ENCODE measurements at regions not wholly inside any gene's neighbourhood (a gene's known extent, or its start where the extent isn't known, plus 50 kb on each side); places are given as distances from the start of the nearest gene placed in this dataset.

DNA sequence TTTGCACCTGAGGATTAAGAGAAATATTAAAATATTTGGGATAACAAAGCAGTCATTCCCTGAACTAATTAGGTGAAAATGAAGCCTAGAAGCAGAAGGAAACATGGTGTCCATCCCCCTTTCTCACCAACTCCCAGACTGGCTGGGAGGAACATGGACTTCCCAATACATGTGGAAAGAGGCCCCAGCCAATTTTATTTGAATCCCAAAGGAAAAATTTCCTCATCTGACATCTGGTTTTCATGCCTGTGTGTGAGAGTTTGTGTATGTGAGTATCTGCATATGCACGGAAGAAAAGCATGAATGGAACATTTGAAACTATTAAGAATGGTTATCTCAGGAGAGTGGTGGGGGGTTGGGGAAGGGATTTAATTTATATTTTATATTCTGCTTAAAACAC is 84.3 kb downstream of the COPS8 start:
- DNase-seq (ENCODE audit: low read depth): no peak

DNA sequence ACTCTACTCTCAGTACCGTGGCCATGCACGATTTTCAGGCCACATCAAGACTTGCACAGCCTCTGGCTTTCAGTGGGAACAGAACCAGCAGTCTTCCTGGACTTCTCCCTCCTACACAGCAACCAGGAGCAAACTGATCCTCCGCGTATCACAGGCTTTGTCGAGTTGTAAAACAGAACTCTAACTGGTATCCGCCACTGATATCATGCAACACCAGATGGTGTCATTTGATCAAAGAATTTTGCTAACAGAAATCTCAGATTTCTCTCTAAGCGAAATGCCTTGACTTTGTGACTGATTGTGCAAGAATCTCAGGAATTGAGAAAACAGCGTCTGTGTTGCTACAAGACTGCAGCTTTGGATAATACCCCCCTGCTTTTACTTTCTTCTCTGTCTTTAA is 85.7 kb downstream of the COPS8 start:
- DNase-seq (ENCODE audit: low read depth): peak; percentile 93

DNA sequence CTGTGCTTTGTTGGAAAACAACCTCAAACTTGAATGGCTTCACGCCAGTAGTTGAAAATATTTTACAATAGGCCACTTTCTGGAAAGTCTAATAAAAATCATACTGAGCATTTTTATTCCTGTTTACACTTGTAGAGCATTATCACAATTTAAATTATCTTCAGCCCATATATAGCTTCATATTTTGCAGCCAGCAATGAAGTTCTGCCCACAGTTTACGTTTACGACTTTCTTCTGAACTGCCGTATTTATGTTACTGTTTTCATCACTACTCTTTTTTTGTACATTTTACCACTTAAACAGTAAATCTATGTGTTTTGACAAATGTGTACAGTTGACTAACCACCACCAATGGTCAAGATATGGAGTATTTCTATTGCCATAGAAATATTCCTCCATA is 86.2 kb downstream of the COPS8 start:
- DNase-seq (ENCODE audit: low read depth): no peak

DNA sequence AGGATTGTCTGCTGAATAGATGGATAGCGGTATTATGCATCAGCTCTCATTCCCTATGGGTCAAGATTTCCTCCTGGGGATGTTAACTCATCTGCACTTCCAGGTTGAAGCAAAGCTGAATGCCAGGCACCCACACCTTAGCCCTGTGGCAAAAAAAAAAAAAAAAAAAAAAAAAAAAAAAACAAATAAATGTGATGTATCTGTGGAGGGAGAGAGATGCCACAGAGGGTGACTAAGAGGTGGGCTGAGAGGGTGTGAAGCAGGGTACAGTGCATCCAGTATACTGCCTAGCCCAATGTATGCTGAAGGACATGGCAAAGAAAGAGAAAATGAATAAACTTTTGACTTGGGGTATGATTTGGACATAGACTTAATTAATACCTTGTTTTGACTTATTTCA is 91.4 kb downstream of the COPS8 start:
- no peak for DNase-seq (ENCODE audit: low read depth)

DNA sequence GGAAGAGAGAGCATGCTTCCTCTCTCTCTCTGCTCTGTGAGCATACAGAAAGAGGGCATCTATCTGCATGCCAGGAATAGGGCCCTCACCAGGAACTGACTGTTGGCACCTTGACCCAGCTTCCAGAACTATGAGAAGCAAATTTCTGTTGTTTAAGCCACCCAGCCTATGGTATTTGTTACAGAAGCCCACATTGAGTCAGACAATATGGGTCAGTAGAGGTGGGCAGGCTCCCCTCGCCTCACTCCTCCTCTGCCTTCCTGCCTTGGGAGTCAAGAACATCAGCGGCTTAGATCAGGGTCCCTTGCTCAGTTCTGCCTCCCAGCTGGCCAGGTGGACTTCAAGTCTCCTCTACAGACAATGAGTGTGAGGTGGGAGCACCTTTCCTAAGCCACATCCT is 92.3 kb downstream of the COPS8 start:
- no peak for DNase-seq (ENCODE audit: low read depth)

DNA sequence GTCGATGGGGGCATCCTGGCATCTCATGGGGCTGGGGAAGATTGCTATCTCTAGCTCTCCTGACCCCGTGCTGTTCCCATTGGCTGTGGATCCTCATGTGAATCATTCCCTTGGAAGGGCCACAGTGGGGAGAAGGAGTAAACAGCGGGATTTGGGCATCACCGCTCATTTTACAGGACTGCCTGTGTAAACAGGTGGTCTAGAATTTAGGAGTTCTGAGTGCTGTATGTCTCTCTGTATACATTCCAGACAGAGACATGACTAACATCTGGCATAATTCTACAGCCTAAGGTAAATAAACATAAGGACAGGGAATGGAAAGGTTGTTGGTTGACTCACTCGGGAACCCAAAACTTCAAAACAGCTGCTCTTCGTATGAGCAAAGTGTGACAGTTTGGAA is 92.7 kb downstream of the COPS8 start:
- DNase-seq (ENCODE audit: low read depth): no peak

DNA sequence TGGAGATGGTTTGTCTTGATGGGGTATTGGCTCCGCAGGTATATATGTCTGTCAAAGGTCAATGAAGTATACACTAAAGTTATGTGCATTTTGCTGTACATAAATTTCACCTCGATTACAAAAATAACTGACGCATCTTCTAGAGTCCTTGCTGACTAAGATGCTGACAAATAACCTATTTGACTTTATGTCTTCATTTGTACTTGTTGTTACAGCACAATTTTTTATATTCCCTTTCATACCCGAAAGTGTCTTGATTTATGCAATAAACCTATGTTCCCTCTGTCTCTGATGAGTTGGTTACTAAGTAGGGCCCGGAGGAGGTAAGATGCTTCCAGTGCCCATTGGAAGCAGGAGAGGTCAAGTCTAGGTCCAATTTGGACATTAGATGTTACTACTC is 93.5 kb downstream of the COPS8 start:
- DNase-seq (ENCODE audit: low read depth): no peak

DNA sequence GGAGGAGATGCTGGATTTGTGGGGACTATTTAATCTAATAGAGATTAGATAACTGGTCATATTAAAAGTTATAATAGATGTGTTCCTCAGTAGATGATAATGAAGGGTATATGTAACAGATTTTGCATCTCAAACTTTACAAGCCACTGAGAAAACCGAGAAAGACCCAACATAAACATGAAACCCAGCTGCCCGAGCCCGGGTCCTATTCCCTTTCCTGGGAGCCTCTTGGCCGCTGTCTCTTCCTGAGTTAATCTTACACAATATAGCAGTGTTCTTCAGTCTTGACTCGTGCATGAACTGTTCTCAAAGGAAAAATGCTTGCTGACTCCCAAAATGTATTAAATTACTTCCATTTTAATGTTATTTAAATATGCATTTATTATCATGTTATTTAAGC is 94.5 kb downstream of the COPS8 start:
- no peak for DNase-seq (ENCODE audit: low read depth)

DNA sequence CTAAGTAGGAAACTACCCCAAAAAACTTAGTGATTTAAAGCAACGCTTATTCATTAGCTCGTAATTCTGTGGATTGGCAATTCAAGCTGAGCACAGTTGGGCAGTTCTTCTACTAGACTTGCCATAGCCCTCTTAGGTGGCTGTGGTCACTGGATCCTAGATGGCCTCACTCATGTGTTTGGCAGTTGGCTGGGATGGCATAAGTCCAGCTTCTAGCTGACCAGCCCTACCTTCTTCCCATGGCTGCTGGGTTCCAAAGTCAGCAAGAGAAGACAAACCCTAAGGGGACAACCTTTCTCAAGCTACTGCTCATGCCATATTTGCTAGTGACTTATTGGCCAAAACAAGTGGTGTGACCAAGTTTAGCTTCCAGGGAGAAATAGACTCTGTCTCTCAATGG is 95.3 kb downstream of the COPS8 start:
- peak; percentile 56 for DNase-seq (ENCODE audit: low read depth)

DNA sequence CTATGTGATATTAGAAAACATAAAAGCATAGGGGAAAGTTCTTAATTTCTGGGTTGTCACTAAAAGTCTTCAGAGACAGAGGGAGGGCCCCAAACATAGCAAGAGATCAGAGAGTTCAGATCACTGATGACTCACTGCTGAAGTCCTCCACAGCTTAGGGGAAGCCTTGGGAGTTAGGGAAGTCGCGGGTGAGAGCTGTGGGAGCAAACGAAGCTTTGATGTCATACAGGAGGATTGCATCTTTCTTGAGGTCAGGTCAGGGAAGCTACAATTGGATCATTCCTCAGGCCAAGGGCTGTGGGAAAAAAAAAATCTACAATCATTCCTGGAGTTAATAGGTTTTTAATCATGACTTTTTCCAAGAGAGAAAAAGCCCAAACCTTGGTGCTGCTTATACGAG is 96.2 kb downstream of the COPS8 start:
- peak; percentile 77 for DNase-seq (ENCODE audit: low read depth)

DNA sequence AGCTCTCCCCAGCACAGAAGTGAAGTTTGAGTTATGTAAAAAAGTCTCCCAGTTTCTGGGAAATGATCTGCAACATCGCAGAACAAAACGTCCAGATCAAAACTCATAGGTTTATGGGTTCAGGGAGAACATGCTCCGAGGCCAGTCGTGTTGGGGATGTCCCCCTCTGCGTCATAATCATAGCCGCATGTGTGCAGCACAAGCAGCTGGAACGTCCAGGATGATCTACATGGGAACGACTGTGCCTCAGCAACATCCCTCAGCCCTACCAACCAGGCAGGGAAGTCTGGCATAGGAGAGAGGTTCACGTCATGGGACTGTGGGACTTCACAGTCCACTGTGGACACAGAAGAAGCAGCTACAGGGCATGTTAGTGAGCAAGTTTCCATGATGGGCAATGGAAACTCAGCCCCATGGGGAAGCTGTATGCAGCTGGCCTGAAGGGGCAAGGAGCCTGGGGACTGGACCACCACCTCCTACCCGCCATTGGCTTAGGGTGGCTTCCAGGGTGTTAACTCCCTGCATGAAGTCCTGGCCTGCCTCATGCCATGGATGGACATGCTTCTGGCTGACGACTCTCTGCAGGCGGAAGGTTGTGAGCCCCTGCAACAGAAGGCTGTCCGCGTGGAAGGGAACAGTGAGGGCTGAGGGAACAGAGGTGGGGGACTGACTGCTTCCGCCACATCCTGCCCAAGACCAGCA is 96.9 kb downstream of the COPS8 start:
- no peak for DNase-seq (ENCODE audit: low read depth)

DNA sequence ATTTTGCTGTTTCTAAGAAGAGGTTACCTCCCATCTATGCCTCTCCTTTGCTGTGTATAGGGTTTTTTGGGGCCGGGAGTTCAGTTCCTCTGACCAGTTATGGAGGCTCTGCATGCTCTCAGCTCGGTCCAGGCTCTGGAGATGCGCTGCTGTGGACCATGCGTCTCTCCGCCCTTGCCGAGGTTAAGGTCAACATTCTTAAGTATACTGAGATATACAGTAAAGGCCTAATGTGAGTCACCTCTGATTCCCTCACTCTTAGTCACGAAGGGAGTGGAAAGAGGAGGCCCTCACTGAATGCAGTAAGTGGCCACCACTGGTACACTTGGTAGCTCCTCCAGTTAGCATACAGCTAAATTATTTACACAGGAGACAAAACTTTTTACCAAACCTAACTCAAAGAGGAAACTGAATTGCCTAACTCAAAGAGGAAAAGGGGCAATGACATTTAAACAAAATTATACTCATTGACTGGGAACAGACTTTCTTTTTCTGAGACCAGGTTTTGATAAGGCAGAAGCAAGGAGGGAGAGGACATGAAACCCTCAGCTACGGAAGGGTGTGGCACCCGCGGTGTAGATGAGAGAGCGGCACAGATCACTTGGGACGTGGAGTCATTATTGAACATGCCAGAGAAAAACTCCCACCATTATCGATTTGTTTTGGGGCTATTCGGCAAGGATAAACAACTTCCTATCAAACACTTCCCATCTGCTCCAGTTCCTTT is 98.7 kb downstream of the COPS8 start:
- peak; percentile 38 for DNase-seq (ENCODE audit: low read depth)

DNA sequence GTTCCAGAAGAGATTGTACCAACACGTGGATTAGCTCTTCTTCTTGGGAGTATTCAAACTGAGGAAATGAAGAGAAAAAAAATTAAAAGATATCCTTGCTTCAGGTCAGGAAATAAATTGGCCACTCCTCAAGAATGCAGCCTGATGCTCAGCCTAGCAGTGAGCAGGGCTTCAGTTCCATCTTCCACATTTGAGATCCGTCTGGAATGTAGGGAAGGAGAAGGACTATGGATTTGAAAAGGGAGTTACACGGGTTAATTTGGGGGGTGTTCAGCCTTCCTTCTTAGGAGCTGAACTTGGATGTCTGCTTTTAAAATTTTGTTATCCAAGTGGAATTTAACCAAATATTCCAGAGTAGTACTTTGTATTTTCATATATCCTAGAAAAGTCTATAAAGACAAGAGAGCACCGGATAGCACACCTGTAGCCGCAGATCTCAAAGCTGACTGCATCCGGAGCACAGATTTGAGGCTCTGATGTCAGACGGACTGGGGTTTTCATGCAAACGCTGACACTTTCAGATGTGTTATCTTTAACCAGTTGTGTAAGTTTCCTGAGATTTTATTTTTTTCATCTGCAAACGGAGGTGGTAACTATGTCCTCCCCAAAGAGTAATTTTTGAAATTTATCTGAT is 99.3 kb downstream of the COPS8 start:
- DNase-seq (ENCODE audit: low read depth): no peak

DNA sequence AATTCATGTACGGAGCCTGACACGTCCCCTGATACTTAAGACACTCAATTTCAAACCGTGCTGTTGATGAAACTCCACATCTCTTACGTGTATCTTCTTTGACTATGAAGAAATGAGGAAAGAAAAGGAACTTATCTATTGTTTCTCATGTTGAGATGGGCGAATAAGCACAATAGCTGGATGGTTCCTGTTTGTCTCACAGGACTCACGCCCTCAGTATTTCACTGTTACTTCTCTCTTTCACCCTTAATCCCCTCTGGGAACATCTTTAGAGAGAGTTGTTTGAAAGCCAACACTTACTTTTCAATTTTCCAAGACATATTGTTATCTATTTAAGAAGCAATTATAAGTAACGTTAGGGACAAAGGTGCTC is 99.8 kb downstream of the COPS8 start:
- no peak for DNase-seq (ENCODE audit: low read depth)

DNA sequence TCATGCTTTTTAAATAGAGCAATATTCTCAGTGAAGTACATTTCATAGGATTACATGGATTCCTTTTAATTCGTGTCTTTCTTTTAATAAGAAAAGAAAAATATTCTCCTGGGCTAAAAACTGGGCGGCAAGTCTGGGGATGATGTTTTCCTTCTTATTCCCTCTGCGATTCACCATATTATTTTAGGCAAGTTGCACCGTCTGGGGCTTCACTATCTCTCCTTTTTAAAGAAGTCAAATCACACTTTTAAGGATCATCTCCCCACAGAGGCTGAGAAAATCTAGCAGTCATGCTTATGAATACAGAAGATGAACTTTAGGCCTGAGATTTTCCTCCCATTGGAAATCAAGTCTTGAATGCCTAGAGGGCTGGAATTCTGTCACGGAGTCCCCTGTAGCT is 104.1 kb downstream of the COPS8 start:
- DNase-seq (ENCODE audit: low read depth): no peak

DNA sequence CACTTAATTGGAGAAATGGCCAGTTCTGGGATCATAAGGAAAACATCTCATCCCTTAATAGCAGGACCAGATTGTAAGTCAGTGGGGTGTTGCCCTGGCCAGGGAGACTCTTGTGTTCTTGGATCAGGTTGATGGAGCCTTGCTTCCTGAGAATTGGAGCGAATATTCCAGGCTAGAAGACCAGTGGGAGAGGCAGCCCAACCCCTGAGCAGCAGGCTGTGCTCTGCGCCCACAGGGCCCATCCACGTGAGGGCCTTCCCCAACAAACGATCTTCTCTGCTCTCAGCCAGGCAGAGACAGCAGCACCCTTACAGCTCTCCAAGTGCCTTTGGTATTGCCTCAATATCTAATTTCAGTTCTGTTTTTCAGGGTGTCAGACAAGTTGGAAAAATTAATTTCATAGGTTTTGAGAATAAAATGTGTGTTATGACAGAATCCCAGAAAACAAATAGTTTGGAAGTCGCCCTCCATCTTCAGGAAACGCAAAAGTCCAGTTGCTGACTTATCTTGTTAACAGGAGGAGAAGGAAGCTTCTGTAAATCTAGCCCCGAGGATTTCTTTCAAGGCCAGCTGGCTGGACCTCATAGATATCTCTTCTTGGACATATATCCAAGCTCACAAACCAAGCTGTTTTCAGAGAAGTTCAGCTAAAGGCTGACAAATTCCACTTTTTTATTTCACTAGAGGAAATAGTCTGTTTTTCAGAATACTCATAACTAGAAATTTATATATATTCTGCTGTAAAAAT is 105.5 kb downstream of the COPS8 start:
- DNase-seq (ENCODE audit: low read depth): no peak

DNA sequence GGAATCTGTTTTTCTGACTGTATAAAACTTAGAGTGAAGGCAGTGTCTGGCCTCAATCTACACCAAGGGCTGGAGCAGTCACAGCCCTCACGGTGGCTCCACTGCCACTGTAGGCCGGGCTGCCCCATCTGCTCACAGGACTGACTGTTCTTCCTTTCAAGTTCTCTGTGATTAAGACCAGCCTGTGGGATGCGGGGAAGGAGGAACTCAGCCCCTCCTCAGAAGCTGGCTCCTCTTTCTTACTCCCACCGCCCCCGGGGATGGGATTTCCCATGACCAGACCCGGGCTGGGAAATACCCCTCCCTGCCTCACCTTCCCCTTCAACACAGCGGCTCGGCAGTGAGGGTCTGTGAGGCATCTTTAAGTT is 106.0 kb downstream of the COPS8 start:
- no peak for DNase-seq (ENCODE audit: low read depth)

DNA sequence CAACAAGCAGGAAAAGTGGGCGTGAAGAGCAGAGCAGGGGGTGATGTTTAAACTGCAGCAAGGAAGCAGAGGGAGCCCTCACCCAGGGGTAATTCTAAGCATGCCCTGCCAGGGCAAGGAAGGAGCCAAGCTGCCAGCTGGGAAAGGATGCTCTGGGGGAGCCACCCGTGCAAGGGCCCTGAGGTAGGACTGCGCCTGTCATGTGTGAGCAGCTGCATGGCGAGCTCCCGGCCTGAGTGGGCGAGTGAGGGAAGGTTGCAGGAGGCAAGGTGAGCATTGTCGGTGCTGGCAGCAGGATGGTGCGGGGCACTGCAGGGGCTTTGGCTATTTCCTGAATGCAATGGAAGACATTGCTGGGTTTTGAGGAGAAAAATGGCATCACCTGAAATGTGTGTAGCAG is 107.2 kb downstream of the COPS8 start:
- DNase-seq (ENCODE audit: low read depth): no peak

DNA sequence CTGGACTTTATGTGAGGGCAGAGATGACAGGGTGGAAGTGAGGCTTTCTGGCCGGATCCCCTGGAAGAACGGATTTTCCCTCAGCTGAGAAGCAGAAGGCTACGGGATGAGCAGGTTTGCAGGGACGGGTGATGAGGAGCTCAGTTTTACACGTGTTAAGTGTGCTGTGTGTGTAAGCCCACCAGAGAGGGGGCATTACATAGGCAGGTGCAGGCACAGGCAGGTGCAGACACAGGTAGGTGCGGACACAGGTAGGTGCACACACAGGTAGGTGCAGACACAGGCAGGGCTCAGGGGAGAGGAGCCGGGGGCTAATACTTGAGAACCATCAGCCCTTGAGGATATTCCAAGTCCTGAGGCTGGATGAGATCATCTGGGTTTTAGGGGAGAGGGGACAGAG is 107.7 kb downstream of the COPS8 start:
- DNase-seq (ENCODE audit: low read depth): no peak

DNA sequence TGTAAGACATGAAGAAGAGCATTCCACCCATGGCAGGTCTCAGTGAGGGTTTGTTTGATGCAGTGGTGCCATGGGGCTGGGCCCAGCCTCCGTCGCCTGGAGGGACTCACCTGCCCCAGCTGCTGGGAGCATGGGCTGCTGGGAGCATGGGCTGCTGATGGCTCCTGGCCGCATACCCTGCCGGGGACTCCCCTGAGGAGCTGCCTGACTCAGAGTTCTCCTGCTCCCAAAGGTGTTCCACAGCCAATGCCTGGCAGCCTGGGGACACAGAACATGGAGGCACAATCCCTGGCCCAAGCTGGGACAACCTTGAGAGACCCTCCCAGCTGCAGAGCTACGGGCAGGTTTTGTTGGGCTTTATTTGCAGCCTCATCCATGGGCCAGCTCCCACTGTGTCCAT is 108.4 kb downstream of the COPS8 start:
- no peak for DNase-seq (ENCODE audit: low read depth)

DNA sequence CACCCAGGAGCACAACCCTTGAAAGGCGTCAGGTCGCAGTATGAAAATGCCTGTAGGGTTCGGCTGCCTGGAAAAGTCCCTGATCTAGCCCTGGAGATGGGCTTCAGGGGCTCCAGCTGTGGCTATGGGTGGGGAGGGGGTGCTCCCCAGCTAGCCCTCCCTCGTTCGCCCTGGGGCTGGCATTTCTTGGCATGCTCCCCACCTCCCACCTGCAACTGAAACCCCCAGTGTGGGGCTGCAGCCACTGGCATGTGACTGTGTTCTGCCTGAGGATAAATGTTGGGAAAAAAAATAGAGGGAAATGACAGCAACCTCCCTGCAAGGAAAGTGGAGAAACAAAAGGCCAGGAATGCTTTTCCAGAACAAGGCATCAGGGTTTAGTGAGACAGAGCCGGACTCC is 109.2 kb downstream of the COPS8 start:
- no peak for DNase-seq (ENCODE audit: low read depth)

DNA sequence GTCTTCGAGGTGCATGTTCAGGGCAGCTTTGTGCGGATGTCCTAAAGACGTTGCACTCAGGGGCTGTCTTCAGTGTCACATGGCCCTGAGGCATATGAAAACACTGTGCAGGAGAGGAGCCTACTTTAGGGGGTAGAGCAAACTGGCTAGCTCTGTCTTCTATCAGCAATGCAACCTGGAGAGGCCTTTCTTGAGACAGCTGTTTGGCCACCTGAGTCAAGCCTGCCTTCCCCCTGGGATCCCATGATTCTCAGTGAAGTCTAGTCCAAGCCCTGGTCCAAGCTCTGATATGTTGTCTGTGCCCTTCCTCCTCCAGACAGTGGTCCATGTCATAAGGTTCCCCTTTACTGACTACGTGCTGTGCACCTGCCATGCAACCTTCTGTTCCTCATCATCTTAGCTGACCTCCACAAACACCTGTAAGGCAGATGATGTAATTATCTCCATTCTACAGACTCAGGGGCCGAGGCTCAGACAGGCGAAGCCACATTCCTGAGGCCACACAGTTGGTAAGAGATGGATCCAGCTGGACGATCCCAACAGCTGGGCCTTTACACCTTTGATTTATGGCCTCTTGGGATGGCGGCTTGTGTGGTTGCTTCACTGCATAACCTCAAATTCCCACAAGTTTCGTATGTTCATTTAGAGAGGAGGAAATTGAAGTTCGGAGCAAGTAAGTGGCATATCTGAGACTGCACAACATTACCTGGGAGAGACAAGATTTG is 109.9 kb downstream of the COPS8 start:
- no peak for DNase-seq (ENCODE audit: low read depth)

Measured in stromal cell of bone marrow (primary cell).